Smooth muscle cell (in vitro differentiated cells): ENCODE measurements at regions not wholly inside any gene's neighbourhood (a gene's known extent, or its start where the extent isn't known, plus 50 kb on each side); places are given as distances from the start of the nearest gene placed in this dataset.

Source experiments
- DNase-seq: peaks from one replicate; lab custom pipeline; 2025; ENCODE audit not compliant: unreplicated experiment; lab: John Stamatoyannopoulos, UW
- H2AFZ ChIP-seq: fragments of 200-600 bp; sonication (generic); 2 replicates; pipeline ENCODE4 v1.6.0; 2016; ENCODE audit warnings: antibody characterized with exemption, low read depth, mild to moderate bottlenecking
- H3F3A ChIP-seq: fragments of 200-600 bp; sonication (generic); 2 replicates; pipeline ENCODE4 v1.6.0; 2017; ENCODE audit warnings: antibody characterized with exemption, low read depth
- H3K27ac ChIP-seq: fragments of 200-600 bp; sonication (generic); 2 replicates; pipeline ENCODE4 v1.5.1; 2016; ENCODE audit warnings: low read depth, mild to moderate bottlenecking
- H3K27me3 ChIP-seq: fragments of 200-600 bp; sonication (generic); 2 replicates; pipeline ENCODE4 v1.6.1; 2016; ENCODE audit warnings: low read depth, mild to moderate bottlenecking
- H3K36me3 ChIP-seq: fragments of 200-600 bp; sonication (generic); 2 replicates; pipeline ENCODE4 v1.5.1; 2016; ENCODE audit warnings: low read depth
- H3K4me1 ChIP-seq: fragments of 200-600 bp; sonication (generic); 2 replicates; pipeline ENCODE4 v1.5.1; 2016; ENCODE audit warnings: low read depth
- H3K4me2 ChIP-seq: fragments of 200-600 bp; sonication (generic); 2 replicates; pipeline ENCODE4 v1.6.0; 2016; ENCODE audit warnings: mild to moderate bottlenecking
- H3K4me3 ChIP-seq: fragments of 200-600 bp; sonication (generic); 2 replicates; pipeline ENCODE4 v1.5.1; 2016; ENCODE audit warnings: mild to moderate bottlenecking
- H3K79me2 ChIP-seq: fragments of 200-600 bp; sonication (generic); 2 replicates; pipeline ENCODE4 v1.6.0; 2016; ENCODE audit warnings: low read depth, mild to moderate bottlenecking
- H3K9ac ChIP-seq: fragments of 200-600 bp; sonication (generic); 2 replicates; pipeline ENCODE4 v1.6.0; 2016; ENCODE audit warnings: low read depth
- H3K9me3 ChIP-seq: fragments of 200-600 bp; sonication (generic); replicated peaks from 2 replicates; pipeline ENCODE4 v1.5.1; 2016; ENCODE audit warnings: low read depth
- H4K20me1 ChIP-seq: fragments of 200-600 bp; sonication (generic); 2 replicates; pipeline ENCODE4 v1.6.0; 2016; ENCODE audit warnings: low read depth
- CTCF ChIP-seq: fragments of 200-600 bp; sonication (generic); IDR thresholded peaks from 2 replicates; pipeline ENCODE4 v1.5.1; 2017; ENCODE audit warnings: borderline replicate concordance, mild to moderate bottlenecking, antibody characterized with exemption; ENCODE audit not compliant: insufficient read depth, poor library complexity, severe bottlenecking
- WGBS: methylation state at CpG from one replicate; pipeline ENCODE4 v1.1.7; 2016; ENCODE audit warnings: low lambda C conversion rate; 5-methylcytosine and 5-hydroxymethylcytosine counted together

GRCh38 chr9:108184941-108185340, 670.8 kb downstream of the ACTL7B start:
- H3K27me3 ChIP-seq, result no peaks in the 10 kb centered on the region
- no peak overlapping the region for H3K4me3 ChIP-seq
- H3K27ac ChIP-seq, result peak overlapping the region; percentile 66
- WGBS, result 34% methylated on average over 3 of the region's 3 CpGs
- no peak for TF ChIP-seq CTCF
- no peaks in the 10 kb centered on the region for H3K36me3 ChIP-seq
- DNase-seq, result no peak
- H3K4me1 ChIP-seq, result no peaks in the 10 kb centered on the region
- H3K9me3 ChIP-seq, result no peaks in the 10 kb centered on the region
- peak overlapping the region; percentile 21 for H2AFZ ChIP-seq
- H3K4me2 ChIP-seq, result peak overlapping the region; percentile 29
- no peak overlapping the region for H3K9ac ChIP-seq
- no peaks in the 10 kb centered on the region for H3K79me2 ChIP-seq
- no peaks in the 10 kb centered on the region for H4K20me1 ChIP-seq
- H3F3A ChIP-seq, result no peaks in the 10 kb centered on the region

- peak overlapping the region; percentile 66 for H3K27ac ChIP-seq
- H3K9me3 ChIP-seq, result no peaks in the 10 kb centered on the region
- no peaks in the 10 kb centered on the region for H3K27me3 ChIP-seq
- H2AFZ ChIP-seq, result no peak overlapping the region
- DNase-seq, result no peak
- 90% methylated on average over 3 of the region's 3 CpGs for WGBS
- no peaks in the 10 kb centered on the region for H3F3A ChIP-seq
- H3K79me2 ChIP-seq, result no peaks in the 10 kb centered on the region
- TF ChIP-seq CTCF, result no peak
- H3K4me1 ChIP-seq, result no peaks in the 10 kb centered on the region
- no peaks in the 10 kb centered on the region for H4K20me1 ChIP-seq
- H3K4me2 ChIP-seq, result no peak overlapping the region
- no peak overlapping the region for H3K9ac ChIP-seq
- no peaks in the 10 kb centered on the region for H3K36me3 ChIP-seq
- H3K4me3 ChIP-seq, result no peak overlapping the region
Observed at GRCh38 chr9:108184009-108184408, 671.8 kb downstream of the ACTL7B start.

- Histone ChIP-seq H3F3A (no peaks in the 10 kb centered on the region), H3K27ac (no peak overlapping the region), H3K4me3 (no peak overlapping the region), H3K4me2 (no peak overlapping the region), H2AFZ (no peak overlapping the region), H3K9ac (no peak overlapping the region), H3K27me3 (no peaks in the 10 kb centered on the region), H3K79me2 (no peaks in the 10 kb centered on the region), H3K9me3 (no peaks in the 10 kb centered on the region), H4K20me1 (no peaks in the 10 kb centered on the region), H3K36me3 (no peaks in the 10 kb centered on the region), H3K4me1 (no peaks in the 10 kb centered on the region)
- no peak for TF ChIP-seq CTCF
- WGBS, result 59% methylated on average over 5 of the region's 5 CpGs
- DNase-seq, result no peak
Observed at GRCh38 chr9:108182950-108183381, 672.8 kb downstream of the ACTL7B start.

GRCh38 chr9:108182270-108182669, 673.5 kb downstream of the ACTL7B start:
- no peak overlapping the region for H3K4me3 ChIP-seq
- over 99% methylated on average over 8 of the region's 8 CpGs for WGBS
- no peak overlapping the region for H3K27ac ChIP-seq
- no peaks in the 10 kb centered on the region for H3K79me2 ChIP-seq
- no peaks in the 10 kb centered on the region for H3K4me1 ChIP-seq
- no peaks in the 10 kb centered on the region for H3K9me3 ChIP-seq
- H3K36me3 ChIP-seq, result no peaks in the 10 kb centered on the region
- H4K20me1 ChIP-seq, result no peaks in the 10 kb centered on the region
- DNase-seq, result no peak
- H2AFZ ChIP-seq, result no peak overlapping the region
- no peak for TF ChIP-seq CTCF
- no peaks in the 10 kb centered on the region for H3F3A ChIP-seq
- H3K27me3 ChIP-seq, result no peaks in the 10 kb centered on the region
- H3K4me2 ChIP-seq, result no peak overlapping the region
- H3K9ac ChIP-seq, result no peak overlapping the region
